ENCODE measurements at regions not wholly inside any gene's neighbourhood (a gene's known extent, or its start where the extent isn't known, plus 50 kb on each side); places are given as distances from the start of the nearest gene placed in this dataset.

DNA sequence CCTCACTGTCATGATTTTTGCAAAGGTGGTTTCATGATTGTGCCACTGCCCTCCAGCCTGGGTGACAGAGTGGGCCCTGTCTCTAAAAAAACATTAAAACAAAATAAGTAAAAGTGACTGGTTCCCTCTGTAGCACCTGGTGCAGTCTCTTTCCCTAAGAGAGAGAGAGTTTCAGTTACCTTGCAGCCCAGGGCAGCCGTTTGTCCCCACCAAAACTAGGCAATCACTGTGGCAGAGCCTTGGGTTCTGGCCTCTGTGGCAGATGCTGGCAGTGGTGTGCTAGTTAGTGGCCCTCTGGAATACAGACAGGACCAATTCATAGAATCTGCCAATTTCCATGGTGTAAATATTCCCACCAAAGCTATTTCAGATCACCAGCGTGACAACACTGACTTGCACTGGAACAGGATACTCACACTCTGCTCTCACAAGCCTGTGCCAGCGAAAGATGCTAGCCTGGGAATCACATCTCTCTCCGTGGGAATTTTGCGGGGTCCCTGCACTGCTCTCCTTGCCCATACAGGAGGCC lies 108.7 kb downstream of the TLR5 start:
- TF ChIP-seq, protein P1, sequence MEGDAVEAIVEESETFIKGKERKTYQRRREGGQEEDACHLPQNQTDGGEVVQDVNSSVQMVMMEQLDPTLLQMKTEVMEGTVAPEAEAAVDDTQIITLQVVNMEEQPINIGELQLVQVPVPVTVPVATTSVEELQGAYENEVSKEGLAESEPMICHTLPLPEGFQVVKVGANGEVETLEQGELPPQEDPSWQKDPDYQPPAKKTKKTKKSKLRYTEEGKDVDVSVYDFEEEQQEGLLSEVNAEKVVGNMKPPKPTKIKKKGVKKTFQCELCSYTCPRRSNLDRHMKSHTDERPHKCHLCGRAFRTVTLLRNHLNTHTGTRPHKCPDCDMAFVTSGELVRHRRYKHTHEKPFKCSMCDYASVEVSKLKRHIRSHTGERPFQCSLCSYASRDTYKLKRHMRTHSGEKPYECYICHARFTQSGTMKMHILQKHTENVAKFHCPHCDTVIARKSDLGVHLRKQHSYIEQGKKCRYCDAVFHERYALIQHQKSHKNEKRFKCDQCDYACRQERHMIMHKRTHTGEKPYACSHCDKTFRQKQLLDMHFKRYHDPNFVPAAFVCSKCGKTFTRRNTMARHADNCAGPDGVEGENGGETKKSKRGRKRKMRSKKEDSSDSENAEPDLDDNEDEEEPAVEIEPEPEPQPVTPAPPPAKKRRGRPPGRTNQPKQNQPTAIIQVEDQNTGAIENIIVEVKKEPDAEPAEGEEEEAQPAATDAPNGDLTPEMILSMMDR (conservative IDR thresholded peaks at IDR 0.05; ENCODE audit: low read depth, low read length): no peak
- TF ChIP-seq EZH2 (IDR thresholded peaks at IDR 0.05; ENCODE audit: low read length, unreplicated experiment): no peak

Data from PC-3 (cell line).